HEK293 (cell line): ENCODE measurements at regions not wholly inside any gene's neighbourhood (a gene's known extent, or its start where the extent isn't known, plus 50 kb on each side); places are given as distances from the start of the nearest gene placed in this dataset.

Experiments used
- CTCF ChIA-PET: fragments of 350-600 bp; formaldehyde crosslinking; extraction: SDS; loops from one replicate; lab custom pipeline; 2021; ENCODE audit warnings: antibody characterized with exemption; lab: Yijun Ruan, JAX
- POLR2A ChIA-PET: fragments of 300-600 bp; formaldehyde crosslinking; extraction: SDS; loops from one replicate; lab custom pipeline; 2020; ENCODE audit warnings: antibody characterized with exemption, inconsistent platforms; lab: Yijun Ruan, JAX
- H3K27ac ChIP-seq: fragments of 200-500 bp; sonication (Bioruptor generic); 2 replicates; pipeline ENCODE4 v1.5.1; 2014; ENCODE audit warnings: low read depth, low read length, control low read depth, inconsistent platforms; ENCODE audit errors: extremely low read depth
- H3K36me3 ChIP-seq, 2 experiments: fragments of 200-500 bp in 1 of 2; sonication (Bioruptor generic) in 1 of 2; 1 replicate in 1 of 2; 2 replicates in 1 of 2; pipeline ENCODE4 v1.5.1; 2014 to 2017; ENCODE audit warnings: inconsistent platforms in 2 of 2, low read length in 2 of 2; ENCODE audit not compliant: control insufficient read depth in 2 of 2, insufficient read depth in 1 of 2
- H3K4me1 ChIP-seq: fragments of 200-500 bp; sonication (Bioruptor generic); 2 replicates; pipeline ENCODE4 v1.5.1; 2014; ENCODE audit warnings: mild to moderate bottlenecking, low read length, inconsistent platforms; ENCODE audit not compliant: control insufficient read depth, insufficient read depth
- H3K4me3 ChIP-seq: 2 replicates; pipeline ENCODE4 v1.5.1; 2011; ENCODE audit warnings: low read depth, mild to moderate bottlenecking, control low read depth, low read length, moderate library complexity
- H3K9me3 ChIP-seq: fragments of 200-500 bp; sonication (Bioruptor generic); 2 replicates; pipeline ENCODE4 v1.5.1; 2014; ENCODE audit warnings: low read depth, low read length, inconsistent platforms; ENCODE audit not compliant: control insufficient read depth, insufficient read depth
- EGR2 ChIP-seq: fragments of 450-650 bp; formaldehyde crosslinking; IDR thresholded peaks from 2 replicates; pipeline ENCODE4 v1.5.1; 2016; ENCODE audit warnings: low read depth, missing biosample characterization, missing genetic modification characterization
- GLI2 ChIP-seq: fragments of 450-650 bp; formaldehyde crosslinking; IDR thresholded peaks from 2 replicates; pipeline ENCODE4; 2017; ENCODE audit warnings: missing biosample characterization, missing genetic modification characterization, low read depth, borderline replicate concordance
- GLIS2 ChIP-seq: fragments of 450-650 bp; formaldehyde crosslinking; IDR thresholded peaks from 2 replicates; pipeline ENCODE4 v1.5.1; 2016; ENCODE audit warnings: missing biosample characterization, missing genetic modification characterization
- KLF9 ChIP-seq: fragments of 450-650 bp; formaldehyde crosslinking; IDR thresholded peaks from 2 replicates; pipeline ENCODE4 v1.5.1; 2016; ENCODE audit warnings: missing biosample characterization, missing genetic modification characterization, low read depth
- ZNF146 ChIP-seq: fragments of 450-650 bp; formaldehyde crosslinking; IDR thresholded peaks from 2 replicates; pipeline ENCODE4 v1.5.1; 2016; ENCODE audit warnings: missing biosample characterization, missing genetic modification characterization
- ZNF335 ChIP-seq: fragments of 450-650 bp; formaldehyde crosslinking; conservative IDR thresholded peaks from 2 replicates; pipeline ENCODE4 v1.5.1; 2016; ENCODE audit warnings: missing biosample characterization, missing genetic modification characterization
- ZNF529 ChIP-seq: fragments of 450-650 bp; formaldehyde crosslinking; IDR thresholded peaks from 2 replicates; pipeline ENCODE4 v1.5.1; 2017; ENCODE audit warnings: missing genetic modification characterization, missing biosample characterization; ENCODE audit not compliant: insufficient replicate concordance
- ZNF530 ChIP-seq: fragments of 450-650 bp; formaldehyde crosslinking; IDR thresholded peaks from 2 replicates; pipeline ENCODE4 v1.5.1; 2016; ENCODE audit warnings: low read depth, missing biosample characterization, missing genetic modification characterization
- ZNF621 ChIP-seq: fragments of 450-650 bp; formaldehyde crosslinking; IDR thresholded peaks from 2 replicates; pipeline ENCODE4 v1.5.1; 2017; ENCODE audit warnings: missing biosample characterization, missing genetic modification characterization
- ZNF629 ChIP-seq: fragments of 450-650 bp; formaldehyde crosslinking; IDR thresholded peaks from 2 replicates; pipeline ENCODE4 v1.5.1; 2017; ENCODE audit warnings: missing biosample characterization, missing genetic modification characterization
- ZNF837 ChIP-seq: fragments of 450-650 bp; formaldehyde crosslinking; IDR thresholded peaks from 2 replicates; pipeline ENCODE4 v1.5.1; 2016; ENCODE audit warnings: missing biosample characterization, missing genetic modification characterization
- TF ChIP-seq, protein P1 (sequence below): fragments of 450-650 bp; formaldehyde crosslinking; IDR thresholded peaks from 2 replicates; pipeline ENCODE4 v1.5.1; 2016; ENCODE audit warnings: missing biosample characterization, missing genetic modification characterization

DNA sequence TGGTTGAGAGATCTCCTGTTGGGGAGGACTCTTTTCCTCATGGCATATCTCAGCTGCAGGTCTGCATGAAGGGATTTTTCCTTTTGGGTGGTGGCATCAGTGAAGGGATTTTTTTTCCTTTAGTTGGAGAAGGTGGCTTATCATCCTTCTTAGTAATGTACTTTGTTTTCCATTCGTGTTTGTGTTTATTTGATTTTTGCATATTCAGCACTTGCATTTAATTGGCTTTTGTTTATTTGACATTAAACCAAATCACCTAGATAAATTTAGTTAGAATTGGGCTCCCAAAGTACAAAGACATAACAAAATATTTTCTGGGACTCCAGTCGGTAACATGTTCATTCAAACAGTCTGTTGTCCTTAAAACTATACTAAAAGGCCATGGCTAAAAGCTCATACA is 56.2 kb upstream of the MANEA start:
- CTCF ChIA-PET = interaction anchor here (0.6 kb wide), 2 partner anchors 19 to 45 kb away, joined by 3 to 5 read pairs; no protein-coding TSS in a partner anchor
- POLR2A ChIA-PET = no interaction called here
- no peak overlapping the region for H3K27ac ChIP-seq
- no peak overlapping the region for H3K4me3 ChIP-seq
- no peaks in the 10 kb centered on the region for H3K36me3 ChIP-seq
- no peaks in the 10 kb centered on the region for H3K4me1 ChIP-seq
- H3K9me3 ChIP-seq = no peaks in the 10 kb centered on the region
- TF ChIP-seq ZNF335 (no peak), GLIS2 (tag by site-specific recombination) (no peak), ZNF146 (tag by site-specific recombination) (no peak), ZNF621 (tag by site-specific recombination) (no peak), ZNF529 (tag by site-specific recombination) (no peak), EGR2 (tag by site-specific recombination) (no peak), KLF9 (tag by site-specific recombination) (no peak), ZNF530 (tag by site-specific recombination) (no peak), GLI2 (no peak), ZNF837 (tag by site-specific recombination) (no peak), ZNF629 (no peak)
- TF ChIP-seq, protein P1, sequence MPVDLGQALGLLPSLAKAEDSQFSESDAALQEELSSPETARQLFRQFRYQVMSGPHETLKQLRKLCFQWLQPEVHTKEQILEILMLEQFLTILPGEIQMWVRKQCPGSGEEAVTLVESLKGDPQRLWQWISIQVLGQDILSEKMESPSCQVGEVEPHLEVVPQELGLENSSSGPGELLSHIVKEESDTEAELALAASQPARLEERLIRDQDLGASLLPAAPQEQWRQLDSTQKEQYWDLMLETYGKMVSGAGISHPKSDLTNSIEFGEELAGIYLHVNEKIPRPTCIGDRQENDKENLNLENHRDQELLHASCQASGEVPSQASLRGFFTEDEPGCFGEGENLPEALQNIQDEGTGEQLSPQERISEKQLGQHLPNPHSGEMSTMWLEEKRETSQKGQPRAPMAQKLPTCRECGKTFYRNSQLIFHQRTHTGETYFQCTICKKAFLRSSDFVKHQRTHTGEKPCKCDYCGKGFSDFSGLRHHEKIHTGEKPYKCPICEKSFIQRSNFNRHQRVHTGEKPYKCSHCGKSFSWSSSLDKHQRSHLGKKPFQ (tag by site-specific recombination) = no peak
